ENCODE measurements at regions not wholly inside any gene's neighbourhood (a gene's known extent, or its start where the extent isn't known, plus 50 kb on each side); places are given as distances from the start of the nearest gene placed in this dataset.

GRCh38 chr4:63894161-63894560 lies 515.1 kb downstream of the TECRL start:
- Histone ChIP-seq H3K27me3 (no peaks in the 10 kb centered on the region), H3K9me3 (no peaks in the 10 kb centered on the region), H3K4me3 (no peak overlapping the region), H3K36me3 (no peaks in the 10 kb centered on the region), H3K4me1 (no peaks in the 10 kb centered on the region), H3K27ac (no peak overlapping the region)
- TF ChIP-seq CTCF (IDR thresholded peaks at IDR 0.05) = no peak
- no peak for TF ChIP-seq POLR2A (IDR thresholded peaks at IDR 0.05)
- no peak for DNase-seq
- intact Hi-C loops (cut with DNase I; ENCODE audit: low total_unique reads) = no loop called here

- Histone ChIP-seq H3K36me3 (no peaks in the 10 kb centered on the region), H3K4me1 (no peaks in the 10 kb centered on the region), H3K4me3 (no peak overlapping the region), H3K27me3 (no peaks in the 10 kb centered on the region), H3K27ac (no peak overlapping the region), H3K9me3 (peaks cover 0 to 3% of the 10 kb centered on the region in 2 donors)
- no peak for TF ChIP-seq POLR2A (IDR thresholded peaks at IDR 0.05)
- no peak for TF ChIP-seq CTCF (IDR thresholded peaks at IDR 0.05)
- DNase-seq = no peak
- intact Hi-C loops (cut with DNase I; ENCODE audit: low total_unique reads) = no loop called here
Measured at GRCh38 chr4:63869370-63869769, 539.9 kb downstream of the TECRL start.

GRCh38 chr4:63851496-63851895 lies 557.8 kb downstream of the TECRL start:
- no peak overlapping the region for H3K27ac ChIP-seq
- no peak for DNase-seq
- H3K27me3 ChIP-seq = no peaks in the 10 kb centered on the region
- H3K36me3 ChIP-seq = no peaks in the 10 kb centered on the region
- H3K9me3 ChIP-seq = no peaks in the 10 kb centered on the region
- intact Hi-C loops (cut with DNase I; ENCODE audit: low total_unique reads) = no loop called here
- H3K4me3 ChIP-seq = no peak overlapping the region
- no peaks in the 10 kb centered on the region for H3K4me1 ChIP-seq
- TF ChIP-seq POLR2A (IDR thresholded peaks at IDR 0.05) (no peak), CTCF (IDR thresholded peaks at IDR 0.05) (no peak)

GRCh38 chr4:63841266-63841665 lies 568.0 kb downstream of the TECRL start:
- no peak for DNase-seq
- no peaks in the 10 kb centered on the region for H3K36me3 ChIP-seq

GRCh38 chr4:63831590-63832155 lies 577.6 kb downstream of the TECRL start:
- no peaks in the 10 kb centered on the region for H3K36me3 ChIP-seq
- no peaks in the 10 kb centered on the region for H3K27me3 ChIP-seq
- TF ChIP-seq CTCF (IDR thresholded peaks at IDR 0.05) = no peak
- no peak for TF ChIP-seq POLR2A (IDR thresholded peaks at IDR 0.05)
- H3K4me3 ChIP-seq = no peak overlapping the region
- no peak for DNase-seq
- intact Hi-C loops (cut with DNase I; ENCODE audit: low total_unique reads) = no loop called here
- H3K4me1 ChIP-seq = no peaks in the 10 kb centered on the region
- no peak overlapping the region for H3K27ac ChIP-seq
- no peaks in the 10 kb centered on the region for H3K9me3 ChIP-seq

More at GRCh38 chr4:63841266-63841665, 568.0 kb downstream of the TECRL start:
- H3K4me1 ChIP-seq = no peaks in the 10 kb centered on the region
- H3K27ac ChIP-seq = no peak overlapping the region
- no peaks in the 10 kb centered on the region for H3K27me3 ChIP-seq
- no peak overlapping the region for H3K4me3 ChIP-seq
- intact Hi-C loops (cut with DNase I; ENCODE audit: low total_unique reads) = no loop called here
- TF ChIP-seq POLR2A (IDR thresholded peaks at IDR 0.05) = no peak
- no peak for TF ChIP-seq CTCF (IDR thresholded peaks at IDR 0.05)
- no peaks in the 10 kb centered on the region for H3K9me3 ChIP-seq

All from uterus (tissue), 3 donors.